A549 (cell line): ENCODE measurements at regions not wholly inside any gene's neighbourhood (a gene's known extent, or its start where the extent isn't known, plus 50 kb on each side); places are given as distances from the start of the nearest gene placed in this dataset.

Source experiments
- ATAC-seq, 2 experiments: fragments of 200-7000 bp in 1 of 2; fragments of >200 bp in 1 of 2; cut with Nextera tagmentation in 1 of 2; cut with Tn5 transposase in 1 of 2; 3 replicates each; pipeline versions ENCODE4 v1.8.0 to v1.9.1; 2018 to 2020; ENCODE audit warnings: mild to moderate bottlenecking in 1 of 2, moderate library complexity in 1 of 2
- CTCF ChIA-PET: fragments of 300-600 bp; sonication (Branson Sonifier 250); formaldehyde crosslinking; extraction: SDS; loops from one replicate; lab custom pipeline; 2021; ENCODE audit warnings: antibody characterized with exemption, inconsistent platforms; lab: Yijun Ruan, JAX
- POLR2A ChIA-PET: fragments of 350-600 bp; formaldehyde crosslinking; extraction: SDS; loops from one replicate; lab custom pipeline; 2021; ENCODE audit warnings: antibody characterized with exemption, inconsistent platforms; lab: Yijun Ruan, JAX
- DNase-seq, 2 experiments: peaks; one replicate each; pipeline versions ENCODE4 v3.0.0 to v3.0.0-alpha.2; 2011 to 2016; ENCODE audit warnings: low read depth in 1 of 2, low spot score in 1 of 2
- FAIRE-seq: peaks from 2 replicates; lab custom pipeline; 2011; peaks lifted over from hg19 to GRCh38; lab: Jason Lieb, UNC
- H3K27ac ChIP-seq, 2 experiments: fragments of >200 bp; sonication (Bioruptor Twin); formaldehyde crosslinking; 3 replicates each; pipeline ENCODE4 v1.5.1; 2016 to 2017
- H3K4me1 ChIP-seq: fragments of >200 bp; sonication (Bioruptor Twin); formaldehyde crosslinking; 3 replicates; pipeline ENCODE4 v1.6.1; 2016
- H3K4me2 ChIP-seq: fragments of >200 bp; sonication (Bioruptor Twin); formaldehyde crosslinking; 3 replicates; pipeline ENCODE4 v1.6.1; 2016
- H3K4me3 ChIP-seq: fragments of >200 bp; sonication (Bioruptor Twin); formaldehyde crosslinking; 3 replicates; pipeline ENCODE4 v1.5.1; 2016
- H3K9me3 ChIP-seq: fragments of >200 bp; sonication (Bioruptor Twin); formaldehyde crosslinking; 3 replicates; pipeline ENCODE4 v1.6.1; 2016
- BHLHE40 ChIP-seq: IDR thresholded peaks from 2 replicates; pipeline ENCODE4 v1.6.1; 2012; ENCODE audit warnings: low read depth, low read length, inconsistent platforms
- CEBPB ChIP-seq, 2 experiments: fragments of >200 bp in 1 of 2; sonication (Bioruptor Twin) in 1 of 2; formaldehyde crosslinking in 1 of 2; IDR thresholded peaks; 2 replicates each; pipeline ENCODE4 v1.6.1; 2012 to 2016
- FOSB ChIP-seq: fragments of 250-450 bp; sonication (Bioruptor Pico); IDR thresholded peaks from 2 replicates; pipeline ENCODE4 v1.5.0; 2020; ENCODE audit warnings: mild to moderate bottlenecking, moderate library complexity
- FOSL2 ChIP-seq, 2 experiments: fragments of 450-650 bp in 1 of 2; fragments of >200 bp in 1 of 2; sonication (Bioruptor Twin) in 1 of 2; formaldehyde crosslinking; IDR thresholded peaks; 2 replicates each; pipeline versions ENCODE4 v1.5.0 to v1.6.1; 2016 to 2020; ENCODE audit warnings: mild to moderate bottlenecking in 1 of 2, moderate library complexity in 1 of 2
- FOXS1 ChIP-seq: fragments of 250-450 bp; sonication (Bioruptor Pico); IDR thresholded peaks from 2 replicates; pipeline ENCODE4 v1.5.0; 2020; ENCODE audit warnings: mild to moderate bottlenecking, moderate library complexity
- GATA3 ChIP-seq: IDR thresholded peaks from 2 replicates; pipeline ENCODE4 v1.6.1; 2012; ENCODE audit warnings: borderline replicate concordance
- HMGXB4 ChIP-seq: fragments of 250-450 bp; sonication (Bioruptor Pico); IDR thresholded peaks from 2 replicates; pipeline ENCODE4 v1.5.0; 2021; ENCODE audit warnings: mild to moderate bottlenecking, moderate library complexity, borderline replicate concordance
- HOXA7 ChIP-seq: fragments of 250-450 bp; sonication (Bioruptor Pico); IDR thresholded peaks from 2 replicates; pipeline ENCODE4 v1.5.0; 2020; ENCODE audit warnings: mild to moderate bottlenecking, moderate library complexity
- HOXB5 ChIP-seq: fragments of 250-450 bp; sonication (Bioruptor Pico); IDR thresholded peaks from 2 replicates; pipeline ENCODE4 v1.5.0; 2020; ENCODE audit warnings: mild to moderate bottlenecking, moderate library complexity
- JUN ChIP-seq, 2 experiments: fragments of >200 bp; sonication (Bioruptor Twin); formaldehyde crosslinking; IDR thresholded peaks; 2 replicates in 1 of 2; 3 replicates in 1 of 2; pipeline ENCODE4 v1.6.1; 2016 to 2017
- KDM5A ChIP-seq: fragments of 200-600 bp; sonication (generic); IDR thresholded peaks from 2 replicates; pipeline ENCODE4 v1.6.1; 2016; ENCODE audit warnings: antibody characterized with exemption, mild to moderate bottlenecking
- MAFK ChIP-seq: fragments of 450-650 bp; IDR thresholded peaks from 2 replicates; pipeline ENCODE4 v1.6.1; 2014; ENCODE audit not compliant: partially characterized antibody
- MAZ ChIP-seq: fragments of 150-350 bp; IDR thresholded peaks from 2 replicates; pipeline ENCODE4 v1.6.1; 2014; ENCODE audit warnings: antibody characterized with exemption, low read depth, low read length, borderline replicate concordance
- NFE2L2 ChIP-seq: fragments of 150-350 bp; conservative IDR thresholded peaks from 2 replicates; pipeline ENCODE4 v1.6.1; 2014; ENCODE audit warnings: low read length
- NR3C1 ChIP-seq: fragments of >200 bp; sonication (Bioruptor Twin); formaldehyde crosslinking; IDR thresholded peaks from 3 replicates; pipeline ENCODE4 v1.6.1; 2017
- PHF8 ChIP-seq: fragments of 200-600 bp; sonication (generic); IDR thresholded peaks from 2 replicates; pipeline ENCODE4 v1.6.1; 2016; ENCODE audit warnings: low read depth, mild to moderate bottlenecking, antibody characterized with exemption, moderate library complexity, borderline replicate concordance
- POLR2A ChIP-seq: IDR thresholded peaks from 2 replicates; pipeline ENCODE4 v1.6.1; 2012; ENCODE audit warnings: mild to moderate bottlenecking, low read length
- RAD21 ChIP-seq, 2 experiments: fragments of >200 bp in 1 of 2; sonication (Bioruptor Twin) in 1 of 2; formaldehyde crosslinking in 1 of 2; IDR thresholded peaks in 1 of 2; conservative IDR thresholded peaks in 1 of 2; 2 replicates in 1 of 2; 3 replicates in 1 of 2; pipeline ENCODE4 v1.6.1; 2012 to 2018; ENCODE audit warnings: inconsistent platforms in 1 of 2
- RCOR1 ChIP-seq: fragments of 150-350 bp; IDR thresholded peaks from 2 replicates; pipeline ENCODE4 v1.6.1; 2014; ENCODE audit warnings: antibody characterized with exemption, low read length, low read depth
- RFX5 ChIP-seq: fragments of 450-650 bp; IDR thresholded peaks from 2 replicates; pipeline ENCODE4 v1.7.1; 2014; ENCODE audit warnings: antibody characterized with exemption, mild to moderate bottlenecking, moderate library complexity
- SMC3 ChIP-seq: fragments of >200 bp; sonication (Bioruptor Twin); formaldehyde crosslinking; IDR thresholded peaks from 3 replicates; pipeline ENCODE4 v1.6.1; 2018; ENCODE audit warnings: inconsistent platforms
- SREBF2 ChIP-seq: fragments of 450-650 bp; IDR thresholded peaks from 2 replicates; pipeline ENCODE4 v1.6.1; 2014; ENCODE audit warnings: mild to moderate bottlenecking, moderate library complexity
- TP53 ChIP-seq: fragments of 250-450 bp; sonication (Bioruptor Pico); IDR thresholded peaks from 2 replicates; pipeline ENCODE4 v1.5.0; 2021; ENCODE audit warnings: mild to moderate bottlenecking, moderate library complexity
- ZFP36 ChIP-seq: fragments of 450-650 bp; IDR thresholded peaks from 2 replicates; pipeline ENCODE4 v1.6.1; 2014; ENCODE audit warnings: borderline replicate concordance; ENCODE audit not compliant: partially characterized antibody
- ZNF302 ChIP-seq: fragments of 250-450 bp; sonication (Bioruptor Pico); IDR thresholded peaks from 2 replicates; pipeline ENCODE4 v1.9.0; 2021; ENCODE audit warnings: inconsistent platforms, mild to moderate bottlenecking, moderate library complexity
- ZSCAN20 ChIP-seq: fragments of 250-450 bp; sonication (Bioruptor Pico); IDR thresholded peaks from 2 replicates; pipeline ENCODE4 v1.8.0; 2022; ENCODE audit warnings: mild to moderate bottlenecking, moderate library complexity
- WGBS: methylation state at CpG from one replicate; pipeline ENCODE4 v1.1.6; 2017; ENCODE audit errors: missing lambda C conversion rate; 5-methylcytosine and 5-hydroxymethylcytosine counted together
- TF ChIP-seq, protein P1 (sequence below): fragments of >200 bp; sonication (Bioruptor Twin); formaldehyde crosslinking; IDR thresholded peaks from 3 replicates; pipeline ENCODE4 v1.6.1; 2016
- TF ChIP-seq, protein P2 (sequence below): IDR thresholded peaks from 2 replicates; pipeline ENCODE4 v1.6.1; 2012
- TF ChIP-seq, protein P3 (sequence below): fragments of 450-650 bp; IDR thresholded peaks from 2 replicates; pipeline ENCODE4 v1.6.1; 2014; ENCODE audit warnings: antibody characterized with exemption
- TF ChIP-seq, protein P4 (sequence below): IDR thresholded peaks from 2 replicates; pipeline ENCODE4 v1.6.1; 2012
- TF ChIP-seq, protein P5 (sequence below): fragments of >200 bp; sonication (Bioruptor Twin); formaldehyde crosslinking; IDR thresholded peaks from 2 replicates; pipeline ENCODE4 v1.6.1; 2016

DNA sequence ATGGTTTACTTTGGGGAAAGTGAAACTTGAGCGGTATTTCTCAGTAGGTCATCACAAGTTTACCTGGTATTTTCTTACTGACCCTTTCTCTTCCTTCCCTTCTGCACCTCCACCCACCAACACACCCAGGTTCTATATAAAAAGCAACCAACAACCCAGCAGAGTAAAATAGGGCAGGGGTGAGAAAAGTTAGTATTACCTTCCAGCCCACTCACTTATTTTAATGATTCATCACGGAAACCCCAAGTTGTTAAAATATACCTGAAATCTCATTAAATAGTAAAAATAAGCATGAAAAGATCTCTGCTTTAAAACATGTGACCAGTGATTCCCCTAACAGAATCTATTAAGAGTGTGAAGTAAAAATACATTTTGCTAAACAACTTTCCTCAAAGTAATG, 306.1 kb downstream of the ZEB2 start (continued):
- TF ChIP-seq, protein P1, sequence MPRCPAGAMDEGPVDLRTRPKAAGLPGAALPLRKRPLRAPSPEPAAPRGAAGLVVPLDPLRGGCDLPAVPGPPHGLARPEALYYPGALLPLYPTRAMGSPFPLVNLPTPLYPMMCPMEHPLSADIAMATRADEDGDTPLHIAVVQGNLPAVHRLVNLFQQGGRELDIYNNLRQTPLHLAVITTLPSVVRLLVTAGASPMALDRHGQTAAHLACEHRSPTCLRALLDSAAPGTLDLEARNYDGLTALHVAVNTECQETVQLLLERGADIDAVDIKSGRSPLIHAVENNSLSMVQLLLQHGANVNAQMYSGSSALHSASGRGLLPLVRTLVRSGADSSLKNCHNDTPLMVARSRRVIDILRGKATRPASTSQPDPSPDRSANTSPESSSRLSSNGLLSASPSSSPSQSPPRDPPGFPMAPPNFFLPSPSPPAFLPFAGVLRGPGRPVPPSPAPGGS, result no peak
- no peak for TF ChIP-seq RFX5
- TF ChIP-seq GATA3, result no peak
- TF ChIP-seq MAZ, result no peak
- TF ChIP-seq, all 56 proteins: peak for 0

DNA sequence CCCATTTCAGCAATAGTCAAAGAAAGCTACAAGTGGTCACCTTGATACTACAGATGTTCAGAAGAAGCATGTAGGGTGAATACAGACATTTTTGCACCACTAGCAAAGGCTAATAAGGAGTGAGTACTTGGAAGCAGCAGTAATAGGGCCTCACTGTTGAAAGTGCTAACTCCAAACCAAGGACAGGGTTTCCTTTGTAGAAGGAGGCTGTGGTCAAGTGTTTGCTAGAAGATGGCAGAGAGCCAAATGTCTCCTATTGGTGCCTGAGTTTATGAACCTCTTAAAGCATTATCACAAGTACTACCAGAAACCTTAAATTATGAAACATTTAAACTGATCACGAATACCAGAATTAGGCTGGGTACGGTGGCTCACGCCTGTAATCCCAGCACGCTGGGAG, 308.1 kb downstream of the ZEB2 start:
- Histone ChIP-seq H3K9me3 (no peaks in the 10 kb centered on the region), H3K4me3 (no peak overlapping the region), H3K4me2 (no peak overlapping the region), H3K27ac (no peak overlapping the region), H3K4me1 (no peaks in the 10 kb centered on the region)
- no peak for ATAC-seq
- no peak for DNase-seq
- ChIA-PET POLR2A (no interaction called here), CTCF (interaction anchor here (0.6 kb wide), 1 partner anchor 70 kb away, joined by 3 read pairs; no protein-coding TSS in a partner anchor)
- FAIRE-seq, result no peak
- TF ChIP-seq CEBPB (IDR thresholded peaks at IDR 0.05) (no peak), FOXS1 (CRISPR knock-in tag) (no peak), RCOR1 (no peak), MAZ (no peak), HOXA7 (no peak), NR3C1 (no peak), ZNF302 (CRISPR knock-in tag) (no peak), BHLHE40 (no peak), TP53 (CRISPR knock-in tag) (no peak), MAFK (no peak), ZSCAN20 (CRISPR knock-in tag) (no peak), JUN (IDR thresholded peaks at IDR 0.05) (no peak)
- TF ChIP-seq, protein P2, sequence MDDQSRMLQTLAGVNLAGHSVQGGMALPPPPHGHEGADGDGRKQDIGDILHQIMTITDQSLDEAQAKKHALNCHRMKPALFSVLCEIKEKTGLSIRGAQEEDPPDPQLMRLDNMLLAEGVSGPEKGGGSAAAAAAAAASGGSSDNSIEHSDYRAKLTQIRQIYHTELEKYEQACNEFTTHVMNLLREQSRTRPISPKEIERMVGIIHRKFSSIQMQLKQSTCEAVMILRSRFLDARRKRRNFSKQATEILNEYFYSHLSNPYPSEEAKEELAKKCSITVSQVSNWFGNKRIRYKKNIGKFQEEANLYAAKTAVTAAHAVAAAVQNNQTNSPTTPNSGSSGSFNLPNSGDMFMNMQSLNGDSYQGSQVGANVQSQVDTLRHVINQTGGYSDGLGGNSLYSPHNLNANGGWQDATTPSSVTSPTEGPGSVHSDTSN, result no peak
- TF ChIP-seq, protein P3, sequence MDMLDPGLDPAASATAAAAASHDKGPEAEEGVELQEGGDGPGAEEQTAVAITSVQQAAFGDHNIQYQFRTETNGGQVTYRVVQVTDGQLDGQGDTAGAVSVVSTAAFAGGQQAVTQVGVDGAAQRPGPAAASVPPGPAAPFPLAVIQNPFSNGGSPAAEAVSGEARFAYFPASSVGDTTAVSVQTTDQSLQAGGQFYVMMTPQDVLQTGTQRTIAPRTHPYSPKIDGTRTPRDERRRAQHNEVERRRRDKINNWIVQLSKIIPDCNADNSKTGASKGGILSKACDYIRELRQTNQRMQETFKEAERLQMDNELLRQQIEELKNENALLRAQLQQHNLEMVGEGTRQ, result no peak
- TF ChIP-seq, protein P4, sequence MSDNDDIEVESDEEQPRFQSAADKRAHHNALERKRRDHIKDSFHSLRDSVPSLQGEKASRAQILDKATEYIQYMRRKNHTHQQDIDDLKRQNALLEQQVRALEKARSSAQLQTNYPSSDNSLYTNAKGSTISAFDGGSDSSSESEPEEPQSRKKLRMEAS, result no peak
- WGBS, result 94% methylated on average over 4 of the region's 4 CpGs

- no peak for DNase-seq
- Histone ChIP-seq H3K9me3 (no peaks in the 10 kb centered on the region), H3K4me1 (no peaks in the 10 kb centered on the region), H3K4me2 (no peak overlapping the region), H3K27ac (no peak overlapping the region), H3K4me3 (no peak overlapping the region)
- TF ChIP-seq ZFP36 (no peak), NR3C1 (no peak), FOSL2 (IDR thresholded peaks at IDR 0.05) (no peak), FOSL2 (CRISPR knock-in tag; IDR thresholded peaks at IDR 0.05) (no peak), POLR2A (no peak), HMGXB4 (no peak), FOSB (CRISPR knock-in tag) (no peak), RAD21 (conservative IDR thresholded peaks at IDR 0.05 in 1 of 2, IDR thresholded peaks at IDR 0.05 in 1 of 2) (no peak), HOXB5 (no peak), KDM5A (no peak), HOXA7 (no peak), NFE2L2 (no peak), SMC3 (no peak), SREBF2 (no peak), PHF8 (no peak), FOXS1 (CRISPR knock-in tag) (no peak)
- TF ChIP-seq, protein P5, sequence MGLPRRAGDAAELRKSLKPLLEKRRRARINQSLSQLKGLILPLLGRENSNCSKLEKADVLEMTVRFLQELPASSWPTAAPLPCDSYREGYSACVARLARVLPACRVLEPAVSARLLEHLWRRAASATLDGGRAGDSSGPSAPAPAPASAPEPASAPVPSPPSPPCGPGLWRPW, result no peak
- 92% methylated on average over 4 of the region's 4 CpGs for WGBS
- ATAC-seq, result no peak
- ChIA-PET POLR2A (no interaction called here), CTCF (no interaction called here)
- no peak for FAIRE-seq
Measured at GRCh38 chr2:144211065-144211464, 308.9 kb downstream of the ZEB2 start.
